CD4-positive, alpha-beta T cell treated with Interleukin-17A for 4 hours (primary cell): ENCODE measurements at regions not wholly inside any gene's neighbourhood (a gene's known extent, or its start where the extent isn't known, plus 50 kb on each side); places are given as distances from the start of the nearest gene placed in this dataset.
"Not testable (repeated sequence)": the region's sequence is repeated elsewhere in the genome, so short reads cannot be mapped to it uniquely, and the experiment has no call there.

Source experiments
- DNase-seq: peaks from one replicate; pipeline ENCODE4 v3.0.0-alpha.2; 2020; ENCODE audit warnings: mixed read lengths

GRCh38 chr20:59466107-59466815, 138.1 kb upstream of the PHACTR3 start:
- DNase-seq: no peak

GRCh38 chr20:59468831-59469230, 135.5 kb upstream of the PHACTR3 start:
- DNase-seq: no peak

- no peak for DNase-seq
Observed at GRCh38 chr20:59469267-59470252, 134.8 kb upstream of the PHACTR3 start.

GRCh38 chr20:59470521-59470920, 133.8 kb upstream of the PHACTR3 start:
- no peak for DNase-seq

- DNase-seq: no peak
Observed at GRCh38 chr20:59471653-59472421, 132.5 kb upstream of the PHACTR3 start.

GRCh38 chr20:59473742-59474141, 130.6 kb upstream of the PHACTR3 start:
- DNase-seq: no peak

- DNase-seq: no peak
Observed at GRCh38 chr20:59481067-59481466, 123.3 kb upstream of the PHACTR3 start.

GRCh38 chr20:59481477-59482018, 122.8 kb upstream of the PHACTR3 start:
- no peak for DNase-seq

GRCh38 chr20:59482351-59483187, 121.8 kb upstream of the PHACTR3 start:
- DNase-seq: no peak

- no peak for DNase-seq
Observed at GRCh38 chr20:59483481-59483880, 120.9 kb upstream of the PHACTR3 start.

- DNase-seq: no peak
Observed at GRCh38 chr20:59484228-59484627, 120.1 kb upstream of the PHACTR3 start.

GRCh38 chr20:59485576-59486454, 118.5 kb upstream of the PHACTR3 start:
- no peak for DNase-seq

- not testable (repeated sequence) for DNase-seq
Observed at GRCh38 chr20:59488459-59488858, 115.9 kb upstream of the PHACTR3 start.

GRCh38 chr20:59490196-59491004, 113.9 kb upstream of the PHACTR3 start:
- DNase-seq: not testable (repeated sequence)

- no peak for DNase-seq
Observed at GRCh38 chr20:59491884-59492283, 112.5 kb upstream of the PHACTR3 start.

GRCh38 chr20:59493926-59494325, 110.4 kb upstream of the PHACTR3 start:
- no peak for DNase-seq

- DNase-seq: no peak
Observed at GRCh38 chr20:59495166-59495565, 109.2 kb upstream of the PHACTR3 start.

- DNase-seq: peak; percentile 75
Observed at GRCh38 chr20:59495894-59496510, 108.3 kb upstream of the PHACTR3 start.

- DNase-seq: no peak
Observed at GRCh38 chr20:59498291-59498690, 106.0 kb upstream of the PHACTR3 start.
